Prostate gland (tissue), 2 donors: ENCODE measurements at regions not wholly inside any gene's neighbourhood (a gene's known extent, or its start where the extent isn't known, plus 50 kb on each side); places are given as distances from the start of the nearest gene placed in this dataset.

Experiments used
- CTCF ChIP-seq, 4 experiments: fragments of 200-600 bp in 2 of 4; fragments of 450-650 bp in 2 of 4; sonication (generic) in 2 of 4; IDR thresholded peaks; 1 replicate in 3 of 4; 2 replicates in 1 of 4; pipeline ENCODE4 v1.5.1; 2016 to 2019; ENCODE audit warnings: antibody characterized with exemption in 4 of 4, mild to moderate bottlenecking in 2 of 4, moderate library complexity in 2 of 4
- POLR2A ChIP-seq: fragments of 450-650 bp; IDR thresholded peaks from one replicate; pipeline ENCODE4 v1.6.1; 2016; ENCODE audit warnings: antibody characterized with exemption, mild to moderate bottlenecking
- POLR2AphosphoS5 ChIP-seq: sonication (generic); formaldehyde crosslinking; IDR thresholded peaks from one replicate; pipeline ENCODE4 v1.6.1; 2017; ENCODE audit warnings: antibody characterized with exemption

DNA sequence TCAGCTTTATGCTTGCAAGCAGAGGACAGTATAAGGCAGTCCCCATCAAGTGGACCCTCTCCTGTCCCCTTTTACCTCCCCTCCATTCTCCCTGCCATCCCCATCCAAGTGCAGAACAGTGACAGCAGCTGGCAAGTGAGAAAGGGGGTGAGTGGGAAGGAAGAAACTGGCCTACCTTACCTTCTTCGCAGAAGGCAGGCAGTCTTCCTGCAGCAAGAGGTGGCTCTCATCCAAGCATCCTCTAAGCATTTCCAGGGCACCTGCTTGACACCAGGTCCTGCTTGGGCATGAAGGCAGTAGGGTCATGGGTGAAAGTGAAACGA lies 77.3 kb upstream of the SH3PXD2B start:
- TF ChIP-seq CTCF (IDR thresholded peaks at IDR 0.05), result no peak
- TF ChIP-seq POLR2A, result no peak
- no peak for TF ChIP-seq POLR2AphosphoS5
